ENCODE measurements at regions not wholly inside any gene's neighbourhood (a gene's known extent, or its start where the extent isn't known, plus 50 kb on each side); places are given as distances from the start of the nearest gene placed in this dataset.

- H3K79me2 ChIP-seq (ENCODE audit: insufficient read depth, low read length): no peaks in the 10 kb centered on the region
- no peak overlapping the region for H3K4me3 ChIP-seq (ENCODE audit: insufficient read depth, low read length, poor library complexity, severe bottlenecking)
- H3K4me2 ChIP-seq (ENCODE audit: low read depth, low read length, poor library complexity, severe bottlenecking): no peak overlapping the region
- H4K20me1 ChIP-seq (ENCODE audit: low read depth, low read length): no peaks in the 10 kb centered on the region
- no peaks in the 10 kb centered on the region for H3K9me2 ChIP-seq (replicated peaks; ENCODE audit: insufficient read depth, low read length)
- H3K27ac ChIP-seq (ENCODE audit: low read depth, low read length): no peak overlapping the region
- H2AFZ ChIP-seq (ENCODE audit: low read depth, low read length, severe bottlenecking): no peak overlapping the region
- TF ChIP-seq EZH2phosphoT487 (conservative IDR thresholded peaks at IDR 0.05; ENCODE audit: low read length) (no peak), CTCF (IDR thresholded peaks at IDR 0.05; ENCODE audit: insufficient read depth, low read length, poor library complexity, severe bottlenecking) (no peak)
- no peaks in the 10 kb centered on the region for H3K27me3 ChIP-seq (ENCODE audit: low read length)
- no peaks in the 10 kb centered on the region for H3K36me3 ChIP-seq (ENCODE audit: low read length)
- peaks cover 13% of the 10 kb centered on the region; the same call in 1 of the 2 replicates for H3K9me3 ChIP-seq (ENCODE audit: insufficient read depth, low read length)
- no peaks in the 10 kb centered on the region for H3F3A ChIP-seq (ENCODE audit: insufficient read depth)
- no peak overlapping the region for H3K9ac ChIP-seq (ENCODE audit: low read length)
Observed at GRCh38 chr6:140388192-140388802, 1013.8 kb upstream of the CITED2 start.

GRCh38 chr6:140385679-140386078 lies 1011.2 kb upstream of the CITED2 start:
- Histone ChIP-seq H3K4me2 (ENCODE audit: low read depth, low read length, poor library complexity, severe bottlenecking) (no peak overlapping the region), H3K27ac (ENCODE audit: low read depth, low read length) (no peak overlapping the region)

GRCh38 chr6:140382355-140382754 lies 1007.9 kb upstream of the CITED2 start:
- H3F3A ChIP-seq (ENCODE audit: insufficient read depth): no peaks in the 10 kb centered on the region
- TF ChIP-seq CTCF (IDR thresholded peaks at IDR 0.05; ENCODE audit: insufficient read depth, low read length, poor library complexity, severe bottlenecking): no peak
- no peak for TF ChIP-seq EZH2phosphoT487 (conservative IDR thresholded peaks at IDR 0.05; ENCODE audit: low read length)
- H3K27me3 ChIP-seq (ENCODE audit: low read length): no peaks in the 10 kb centered on the region
- peak overlapping the region; percentile 66 for H2AFZ ChIP-seq (ENCODE audit: low read depth, low read length, severe bottlenecking)
- no peak overlapping the region for H3K27ac ChIP-seq (ENCODE audit: low read depth, low read length)
- no peaks in the 10 kb centered on the region for H4K20me1 ChIP-seq (ENCODE audit: low read depth, low read length)
- no peak overlapping the region for H3K4me2 ChIP-seq (ENCODE audit: low read depth, low read length, poor library complexity, severe bottlenecking)
- no peak overlapping the region for H3K9ac ChIP-seq (ENCODE audit: low read length)
- H3K9me3 ChIP-seq (ENCODE audit: insufficient read depth, low read length): peaks cover 13% of the 10 kb centered on the region; the same call in 1 of the 2 replicates
- no peak overlapping the region for H3K4me3 ChIP-seq (ENCODE audit: insufficient read depth, low read length, poor library complexity, severe bottlenecking)
- peaks cover 2% of the 10 kb centered on the region; the same call in 1 of the 2 replicates for H3K36me3 ChIP-seq (ENCODE audit: low read length)
- H3K79me2 ChIP-seq (ENCODE audit: insufficient read depth, low read length): no peaks in the 10 kb centered on the region
- no peaks in the 10 kb centered on the region for H3K9me2 ChIP-seq (replicated peaks; ENCODE audit: insufficient read depth, low read length)

More at GRCh38 chr6:140385679-140386078, 1011.2 kb upstream of the CITED2 start:
- Histone ChIP-seq H3K79me2 (ENCODE audit: insufficient read depth, low read length) (no peaks in the 10 kb centered on the region), H4K20me1 (ENCODE audit: low read depth, low read length) (no peaks in the 10 kb centered on the region), H3F3A (ENCODE audit: insufficient read depth) (no peaks in the 10 kb centered on the region), H3K9ac (ENCODE audit: low read length) (no peak overlapping the region), H2AFZ (ENCODE audit: low read depth, low read length, severe bottlenecking) (no peak overlapping the region), H3K27me3 (ENCODE audit: low read length) (no peaks in the 10 kb centered on the region), H3K36me3 (ENCODE audit: low read length) (peaks cover 2% of the 10 kb centered on the region; the same call in 1 of the 2 replicates), H3K4me3 (ENCODE audit: insufficient read depth, low read length, poor library complexity, severe bottlenecking) (no peak overlapping the region), H3K9me3 (ENCODE audit: insufficient read depth, low read length) (peaks cover 13% of the 10 kb centered on the region; the same call in 1 of the 2 replicates), H3K9me2 (replicated peaks; ENCODE audit: insufficient read depth, low read length) (no peaks in the 10 kb centered on the region)
- TF ChIP-seq EZH2phosphoT487 (conservative IDR thresholded peaks at IDR 0.05; ENCODE audit: low read length) (no peak), CTCF (IDR thresholded peaks at IDR 0.05; ENCODE audit: insufficient read depth, low read length, poor library complexity, severe bottlenecking) (no peak)
